Fibroblast of the aortic adventitia (primary cell): ENCODE measurements at regions not wholly inside any gene's neighbourhood (a gene's known extent, or its start where the extent isn't known, plus 50 kb on each side); places are given as distances from the start of the nearest gene placed in this dataset.
"Not testable (repeated sequence)": the region's sequence is repeated elsewhere in the genome, so short reads cannot be mapped to it uniquely, and the experiment has no call there.

ENCODE experiments used
- DNase-seq: peaks from one replicate; pipeline ENCODE4 v3.0.0-alpha.2; 2010; ENCODE audit warnings: low read depth
- H3K4me3 ChIP-seq: 2 replicates; pipeline ENCODE4 v1.5.1; 2011; ENCODE audit warnings: low read depth, mild to moderate bottlenecking, control low read depth, low read length, moderate library complexity
- CTCF ChIP-seq: IDR thresholded peaks from 2 replicates; pipeline ENCODE4 v1.5.1; 2011; ENCODE audit warnings: mild to moderate bottlenecking, low read length, control low read depth, inconsistent platforms; ENCODE audit not compliant: insufficient read depth

GRCh38 chr10:123391275-123392028 lies 237.2 kb downstream of the BUB3 start:
- no peak for DNase-seq
- TF ChIP-seq CTCF = no peak
- no peak overlapping the region for H3K4me3 ChIP-seq

- DNase-seq = no peak
- H3K4me3 ChIP-seq = no peak overlapping the region
- TF ChIP-seq CTCF = no peak
Measured at GRCh38 chr10:123392182-123392963, 238.2 kb downstream of the BUB3 start.

- no peak overlapping the region for H3K4me3 ChIP-seq
- no peak for DNase-seq
- no peak for TF ChIP-seq CTCF
Measured at GRCh38 chr10:123393170-123393569, 239.0 kb downstream of the BUB3 start.

DNA sequence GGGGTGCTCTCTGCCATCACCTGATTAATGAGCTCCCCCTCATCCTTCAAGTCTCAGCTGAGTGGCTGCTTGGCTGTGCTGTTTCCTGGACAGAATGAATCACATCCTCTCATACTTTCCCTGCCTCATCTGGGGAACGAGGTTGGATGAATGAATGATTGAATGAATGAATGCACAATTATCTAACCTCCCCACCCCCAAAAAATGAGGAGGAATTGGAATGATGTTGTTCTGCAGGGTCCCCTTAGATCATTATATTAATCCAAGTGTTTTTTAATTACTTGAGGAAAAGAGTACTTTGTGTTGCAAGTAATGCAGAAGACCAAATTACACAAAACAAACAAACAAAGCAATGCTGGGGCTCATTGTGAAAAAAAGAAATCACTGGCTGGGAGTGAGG lies 240.2 kb downstream of the BUB3 start:
- no peak for DNase-seq
- no peak for TF ChIP-seq CTCF
- no peak overlapping the region for H3K4me3 ChIP-seq

- H3K4me3 ChIP-seq, DNase-seq: not testable (repeated sequence)
Measured at GRCh38 chr10:123395234-123395633, 241.0 kb downstream of the BUB3 start.

DNA sequence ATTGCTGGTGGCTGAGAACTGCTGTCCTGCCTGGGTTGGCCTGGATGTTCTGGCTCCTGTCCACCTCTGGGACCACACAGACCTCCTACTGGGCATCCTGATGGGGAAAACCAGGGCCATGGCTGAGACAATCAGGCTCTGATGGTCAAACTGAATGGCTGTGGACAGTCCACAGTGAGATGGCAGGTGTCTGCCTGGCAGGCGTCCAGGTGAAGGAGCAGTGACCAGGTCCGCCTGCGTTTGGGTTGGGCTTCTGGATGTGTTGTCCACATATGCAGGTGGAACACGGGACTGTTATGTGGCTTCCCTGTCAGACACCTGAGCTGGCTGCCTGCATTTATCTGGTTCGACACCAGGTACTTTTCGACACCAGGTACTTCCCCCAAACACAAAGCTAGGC lies 241.7 kb downstream of the BUB3 start:
- no peak for TF ChIP-seq CTCF
- H3K4me3 ChIP-seq = no peak overlapping the region
- no peak for DNase-seq

DNA sequence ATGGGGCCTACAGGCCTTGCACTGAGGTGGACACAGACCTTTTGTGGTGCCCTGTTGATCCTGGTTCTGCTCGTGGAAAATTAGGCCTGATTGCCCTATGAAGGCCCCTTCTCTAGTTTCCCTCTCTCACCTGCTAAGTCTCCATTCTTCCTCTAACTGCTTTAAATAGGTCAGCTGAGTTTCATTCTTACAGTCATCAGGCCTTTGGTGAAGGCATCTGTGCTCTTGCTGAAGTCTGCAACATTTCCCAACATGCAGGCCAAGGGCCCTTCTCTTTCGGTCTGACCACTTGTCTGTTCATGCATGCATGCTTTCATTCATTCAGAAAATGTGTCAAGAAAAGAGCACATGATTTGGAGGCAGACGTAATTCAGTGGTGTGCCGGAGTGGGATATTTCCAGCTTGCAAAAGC lies 244.0 kb downstream of the BUB3 start:
- no peak for DNase-seq
- H3K4me3 ChIP-seq = no peak overlapping the region
- TF ChIP-seq CTCF = no peak
